HG02840 (cell line): ENCODE measurements at regions not wholly inside any gene's neighbourhood (a gene's known extent, or its start where the extent isn't known, plus 50 kb on each side); places are given as distances from the start of the nearest gene placed in this dataset.

Experiments used
- ATAC-seq: cut with Tn5 transposase; IDR thresholded peaks from one replicate; pipeline ENCODE4 v1.9.1; 2021; ENCODE audit warnings: mild to moderate bottlenecking, moderate library complexity, moderate number of reproducible peaks; ENCODE audit not compliant: unreplicated experiment, low FRiP score

DNA sequence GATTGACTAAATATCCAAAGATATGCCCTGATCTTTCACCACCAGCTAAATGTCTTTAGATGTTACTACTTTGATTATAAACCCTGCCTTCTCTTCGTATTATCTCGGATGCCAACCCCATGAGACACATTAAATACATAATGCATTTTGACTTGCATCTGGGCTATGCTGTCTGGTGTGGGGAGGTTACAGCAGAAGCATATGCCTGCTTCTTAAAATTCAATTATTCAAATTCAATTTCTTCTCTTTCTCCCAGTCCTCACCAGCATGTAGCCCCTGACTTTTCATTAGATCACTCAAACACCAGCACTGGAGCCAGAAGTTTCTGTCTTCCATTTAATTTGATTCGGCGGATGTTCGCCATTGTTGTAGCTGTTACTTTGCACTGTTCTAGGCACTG, 360.7 kb upstream of the CAMK1G start:
- no peak for ATAC-seq

DNA sequence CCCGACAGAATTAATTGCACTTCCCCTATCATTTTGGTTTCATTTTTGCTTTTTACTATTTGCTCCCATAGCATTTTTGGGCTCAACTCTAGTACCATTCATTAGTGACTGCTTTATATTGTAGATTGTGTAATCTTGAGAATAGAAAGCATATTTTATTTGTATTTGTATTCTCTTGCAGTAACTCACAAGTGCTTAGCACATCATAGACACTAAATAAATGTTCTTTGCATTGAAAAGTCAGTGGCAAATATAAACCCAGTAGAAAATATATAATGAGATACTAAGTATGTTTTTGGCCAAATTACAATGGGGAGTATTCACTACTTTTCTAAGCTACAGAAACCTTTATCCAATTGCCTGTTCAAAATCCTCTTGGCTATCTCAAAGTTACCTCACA, 359.7 kb upstream of the CAMK1G start:
- ATAC-seq, result no peak

DNA sequence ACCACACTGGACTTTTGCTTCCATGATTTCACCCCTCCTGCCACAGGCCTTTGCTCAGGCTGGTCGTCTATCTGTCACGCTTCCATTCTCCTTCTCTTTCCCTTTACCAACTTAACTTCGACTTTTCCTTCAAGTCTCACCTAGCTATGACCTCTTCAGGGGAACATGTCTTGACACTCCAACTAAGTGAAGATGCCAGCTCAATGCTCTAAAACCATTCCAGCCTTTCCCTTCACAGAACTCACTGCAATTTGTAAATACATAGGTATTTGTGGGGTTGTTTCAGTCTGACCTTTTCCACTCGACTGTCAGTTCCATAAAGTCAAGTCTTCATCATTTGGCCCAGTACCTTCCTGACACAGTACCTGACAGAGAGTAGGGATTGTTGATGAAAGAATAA, 358.6 kb upstream of the CAMK1G start:
- ATAC-seq, result no peak

DNA sequence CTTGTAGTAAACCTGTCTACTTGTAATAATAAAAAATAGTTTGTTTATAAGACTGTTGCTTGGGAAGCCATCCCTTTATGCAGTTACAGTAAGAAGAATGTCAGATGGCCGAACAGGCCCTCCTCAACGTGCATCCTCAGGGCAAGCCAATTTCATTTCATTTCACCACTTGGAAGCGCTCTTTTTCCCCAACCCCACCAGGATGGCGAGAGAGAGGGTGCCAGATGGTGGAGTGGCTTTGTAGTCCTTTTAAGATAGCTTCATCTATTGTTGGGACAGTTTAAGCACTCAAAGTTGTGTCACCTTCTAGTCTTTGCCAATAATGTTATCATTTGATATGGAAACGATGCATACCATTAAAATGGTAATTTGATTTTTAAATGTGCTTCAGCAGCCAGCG, 356.3 kb upstream of the CAMK1G start:
- no peak for ATAC-seq

DNA sequence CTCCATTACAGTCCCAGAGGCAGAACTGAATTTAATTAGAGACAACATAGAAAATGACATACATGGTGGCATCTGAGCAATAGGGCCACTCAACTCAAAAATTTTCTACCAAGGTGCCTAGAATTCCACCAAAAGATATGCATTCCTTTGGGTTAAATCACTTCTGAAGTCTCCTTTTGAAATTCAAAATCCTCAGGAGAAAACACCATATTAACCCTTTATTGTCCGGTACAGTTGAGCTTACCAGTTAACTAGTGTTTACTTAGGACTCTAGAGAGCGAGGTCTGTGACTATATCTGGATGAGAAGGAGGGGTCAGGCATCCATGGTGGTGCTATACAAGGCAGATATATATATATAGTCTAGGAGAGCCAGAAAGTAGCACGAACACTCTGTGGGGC, 355.6 kb upstream of the CAMK1G start:
- ATAC-seq, result no peak

DNA sequence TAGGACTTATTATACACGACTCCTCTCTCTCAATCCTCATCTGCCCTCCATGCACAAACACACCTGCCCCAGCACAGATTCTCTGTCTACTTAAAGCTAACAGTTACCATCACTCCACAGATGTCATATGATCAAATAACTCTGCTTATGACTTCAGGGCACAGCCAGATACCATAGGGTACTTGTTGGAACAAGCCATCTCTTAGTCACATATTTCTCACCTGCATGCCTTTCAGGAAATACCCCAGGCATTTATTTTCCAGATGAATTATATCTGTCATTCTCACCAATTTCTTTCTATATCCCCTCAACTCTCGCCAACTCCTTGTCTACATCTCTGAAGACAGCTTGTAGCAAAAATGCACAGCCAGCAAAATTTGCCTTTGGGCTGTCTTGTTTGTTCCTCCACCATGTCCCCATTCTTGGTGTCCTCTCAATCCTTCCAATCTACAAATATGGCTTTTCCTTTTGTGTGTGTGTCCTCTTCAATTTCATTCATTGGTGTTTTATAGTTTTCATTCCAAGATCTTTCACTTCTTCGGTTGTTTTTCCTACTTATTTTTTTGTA, 353.9 kb upstream of the CAMK1G start:
- ATAC-seq, result no peak

DNA sequence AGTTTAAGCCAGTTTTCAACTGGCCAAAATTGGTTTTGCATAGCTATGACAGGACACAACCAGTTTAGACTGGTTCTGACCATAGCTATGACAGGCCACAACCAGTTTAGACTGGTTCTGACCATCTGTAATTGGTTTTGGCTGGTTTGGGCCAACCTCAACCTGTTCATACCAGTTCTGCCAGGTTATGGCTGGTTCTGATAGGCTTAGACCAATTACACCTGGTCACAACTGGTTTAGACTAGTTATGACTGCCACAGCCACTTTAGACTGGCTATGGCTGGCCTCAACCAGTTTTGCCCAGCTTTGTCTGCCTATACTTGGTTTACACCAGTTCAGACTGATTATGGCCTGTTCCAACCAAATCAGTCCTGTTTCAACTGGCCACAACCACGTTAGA, 353.2 kb upstream of the CAMK1G start:
- ATAC-seq, result no peak

DNA sequence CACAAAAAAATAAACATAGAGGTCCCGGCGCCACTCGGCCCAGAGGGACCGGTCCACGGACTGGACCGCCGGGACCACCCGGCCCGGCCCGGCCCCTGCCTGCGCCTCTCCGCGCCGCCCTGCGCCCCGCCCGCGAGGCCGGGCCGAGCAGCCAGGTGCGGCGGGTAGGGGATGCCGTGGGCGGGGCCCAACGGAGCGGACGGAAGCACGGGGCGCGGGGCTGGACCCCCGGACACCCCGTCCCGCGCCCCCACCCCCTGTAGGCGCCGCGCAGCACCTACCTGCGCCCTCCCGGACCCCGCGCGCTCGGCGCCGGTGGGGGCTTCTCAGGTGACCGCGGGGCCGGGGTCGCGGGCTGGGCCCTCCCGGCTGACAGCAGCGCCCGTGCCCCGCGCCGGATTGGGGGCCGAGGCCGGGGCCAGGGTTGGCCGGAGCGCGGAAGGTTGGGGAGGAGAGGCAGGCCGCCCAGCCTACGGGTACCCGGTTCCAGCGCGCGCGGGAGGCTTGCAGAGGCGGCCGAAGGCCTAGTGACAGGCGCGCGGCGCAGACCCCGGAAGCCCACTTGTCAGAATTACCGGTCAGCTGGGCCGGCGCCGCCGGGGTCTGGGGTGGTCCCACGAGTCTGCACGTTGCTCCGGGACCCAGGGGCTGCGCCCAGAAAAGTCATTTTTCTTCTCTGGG, 351.9 kb upstream of the CAMK1G start:
- ATAC-seq, result no peak

DNA sequence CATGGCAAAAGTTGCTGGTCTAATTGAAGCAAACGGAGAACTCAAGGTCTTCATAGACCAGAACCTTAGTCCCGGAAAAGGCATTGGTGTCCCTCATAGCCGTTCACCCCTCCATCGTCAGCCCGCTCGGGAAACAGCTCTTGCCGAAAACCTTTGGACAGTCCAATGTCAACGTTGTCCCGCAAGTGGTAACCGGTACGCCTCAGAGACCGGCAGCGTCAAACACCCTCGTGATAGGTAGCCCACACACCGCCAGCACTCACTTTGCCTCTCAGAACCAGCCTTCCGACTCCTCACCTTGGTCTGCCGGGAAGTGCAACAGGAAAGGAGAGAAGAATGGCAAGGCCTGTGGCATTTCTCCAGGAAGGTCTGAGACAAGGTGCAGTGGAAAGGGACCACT, 351.3 kb upstream of the CAMK1G start:
- ATAC-seq, result no peak

DNA sequence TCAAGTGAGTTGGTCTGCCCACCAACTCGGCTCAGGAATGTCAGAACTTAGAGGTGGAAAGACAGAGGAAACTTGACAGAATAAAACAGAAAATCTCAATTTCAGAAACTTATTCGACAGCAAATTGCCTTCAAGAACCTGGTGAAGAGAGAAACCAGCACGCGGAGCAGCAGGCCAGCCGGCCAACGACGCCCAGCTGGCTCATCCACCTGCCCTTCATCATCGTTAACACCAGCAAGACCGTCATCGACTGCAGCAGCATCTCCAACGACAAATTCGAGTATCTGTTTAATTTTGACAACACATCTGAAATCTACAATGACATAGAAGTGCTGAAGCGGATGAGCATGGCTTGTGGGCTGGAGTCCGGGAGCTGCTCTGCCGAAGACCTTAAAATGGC, 350.8 kb upstream of the CAMK1G start:
- no peak for ATAC-seq

DNA sequence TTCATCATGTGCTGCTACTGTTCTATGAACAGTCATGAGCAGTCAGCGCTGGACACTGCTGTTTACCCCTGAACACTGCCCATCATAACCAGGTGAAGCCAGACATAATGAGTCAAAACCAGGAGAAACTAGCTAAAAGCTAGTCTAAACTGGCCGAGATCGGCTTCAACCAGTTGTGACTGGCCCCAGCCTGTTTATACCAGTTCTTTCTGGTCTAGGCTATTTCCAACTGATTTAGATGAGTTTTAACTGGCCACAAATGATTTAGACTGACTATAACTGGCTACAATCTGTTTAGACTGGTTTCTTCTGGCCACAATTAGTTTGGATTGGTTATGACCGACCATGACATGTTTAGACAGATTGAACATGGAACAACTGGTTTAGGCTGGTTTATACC, 348.3 kb upstream of the CAMK1G start:
- no peak for ATAC-seq

DNA sequence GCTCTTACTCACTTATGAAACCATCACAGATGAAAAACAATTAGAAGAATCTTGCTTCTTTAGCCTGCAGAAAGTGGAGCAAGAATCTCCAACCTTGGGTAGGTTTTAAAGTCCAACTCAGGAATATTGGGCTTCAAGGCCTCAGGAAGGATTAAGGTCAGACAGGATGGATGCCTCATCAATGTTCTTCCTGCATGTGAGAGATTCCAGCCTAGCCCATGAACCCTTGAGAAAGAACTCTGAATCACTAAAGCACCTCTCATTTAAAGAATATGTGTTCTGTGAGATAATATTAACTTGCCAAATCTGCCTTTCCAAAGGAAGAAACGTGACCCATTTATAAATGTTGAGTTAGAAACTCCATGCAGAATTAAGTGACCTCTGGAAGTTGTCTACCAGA, 345.2 kb upstream of the CAMK1G start:
- ATAC-seq, result no peak

DNA sequence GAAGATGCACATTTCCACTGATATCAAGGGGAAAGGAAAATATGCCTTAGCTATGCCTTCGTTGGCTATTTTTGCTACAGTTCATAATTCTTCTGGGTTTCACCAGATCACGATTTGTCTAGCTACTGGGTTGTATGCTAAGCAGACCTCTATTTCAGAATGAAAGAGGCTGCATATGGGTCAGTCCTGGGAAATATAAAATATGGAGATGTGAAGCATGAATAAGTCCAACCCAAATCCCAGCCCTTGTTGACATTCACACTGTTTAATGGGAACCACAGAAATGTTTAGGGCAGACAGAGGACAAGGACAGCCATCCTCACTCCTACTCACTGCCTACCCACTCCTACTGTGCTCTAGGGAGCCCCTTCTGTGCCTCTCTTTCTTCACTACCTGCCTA, 343.2 kb upstream of the CAMK1G start:
- ATAC-seq, result no peak

DNA sequence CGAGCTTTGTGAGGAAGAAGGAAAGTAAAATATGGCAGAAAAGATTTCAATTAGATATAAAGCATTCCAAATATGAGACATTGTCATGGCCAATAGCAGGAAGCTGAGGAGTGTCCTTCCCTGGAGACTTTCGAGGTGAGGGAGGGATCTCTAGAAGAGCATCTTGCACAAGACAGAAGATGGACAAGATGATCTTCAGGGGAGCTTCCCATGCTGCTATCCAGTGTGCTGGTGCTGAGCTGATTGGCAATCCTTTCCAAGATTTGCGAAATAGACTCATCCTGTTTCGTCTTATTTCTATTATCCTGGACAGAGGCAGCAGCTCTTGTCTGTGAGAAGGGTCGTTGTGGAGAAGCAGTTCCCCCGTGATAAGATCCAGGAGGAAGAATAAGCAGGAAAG, 342.0 kb upstream of the CAMK1G start:
- ATAC-seq, result no peak

DNA sequence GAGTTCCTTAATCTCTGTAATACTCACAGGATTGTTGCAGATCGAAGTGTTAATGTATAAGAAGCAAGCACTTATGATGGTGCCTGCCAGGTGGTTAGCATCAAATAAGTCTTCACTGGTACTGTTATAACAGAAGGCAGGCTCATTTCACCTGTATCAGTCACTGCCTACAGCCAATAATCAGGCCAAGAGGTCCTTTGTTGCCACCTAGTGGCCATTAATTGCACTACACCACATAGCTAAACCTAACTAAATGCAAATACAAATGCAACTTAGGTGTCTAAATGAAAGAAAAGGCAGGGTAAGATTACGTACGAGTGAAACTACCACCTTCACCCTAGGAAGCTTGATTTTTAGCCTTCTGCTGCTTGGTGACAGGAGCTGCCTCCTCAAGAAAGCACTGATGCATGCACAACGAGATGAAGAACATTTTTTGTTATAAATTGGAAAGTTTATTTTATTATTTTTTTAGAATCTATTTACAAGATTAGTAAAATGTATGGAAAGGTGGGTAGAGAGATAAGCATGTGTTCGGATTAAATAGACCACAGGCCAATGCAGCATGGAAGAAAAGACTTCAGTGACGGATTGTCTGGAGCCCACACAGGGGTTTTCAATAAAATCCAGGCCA, 334.8 kb upstream of the CAMK1G start:
- ATAC-seq, result peak; percentile 80

DNA sequence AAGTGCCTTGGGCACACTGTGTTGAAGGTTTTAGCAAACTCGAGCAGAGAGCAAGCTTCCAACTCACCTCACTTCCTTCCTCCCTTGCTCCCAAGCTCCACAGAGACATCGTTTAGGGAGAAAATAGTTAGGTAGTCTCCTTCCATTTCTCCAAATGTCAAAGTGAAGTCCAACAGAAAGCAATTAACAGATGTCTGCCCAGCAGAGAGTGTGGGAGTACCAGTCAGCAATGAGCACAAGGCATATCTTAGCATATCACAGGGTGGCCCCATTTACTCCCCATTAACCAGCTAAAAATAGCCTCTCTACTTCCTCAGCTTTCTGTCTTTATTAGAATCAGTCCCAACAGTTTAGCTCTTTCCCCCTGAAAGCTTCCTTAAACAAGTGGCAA, 334.2 kb upstream of the CAMK1G start:
- no peak for ATAC-seq

DNA sequence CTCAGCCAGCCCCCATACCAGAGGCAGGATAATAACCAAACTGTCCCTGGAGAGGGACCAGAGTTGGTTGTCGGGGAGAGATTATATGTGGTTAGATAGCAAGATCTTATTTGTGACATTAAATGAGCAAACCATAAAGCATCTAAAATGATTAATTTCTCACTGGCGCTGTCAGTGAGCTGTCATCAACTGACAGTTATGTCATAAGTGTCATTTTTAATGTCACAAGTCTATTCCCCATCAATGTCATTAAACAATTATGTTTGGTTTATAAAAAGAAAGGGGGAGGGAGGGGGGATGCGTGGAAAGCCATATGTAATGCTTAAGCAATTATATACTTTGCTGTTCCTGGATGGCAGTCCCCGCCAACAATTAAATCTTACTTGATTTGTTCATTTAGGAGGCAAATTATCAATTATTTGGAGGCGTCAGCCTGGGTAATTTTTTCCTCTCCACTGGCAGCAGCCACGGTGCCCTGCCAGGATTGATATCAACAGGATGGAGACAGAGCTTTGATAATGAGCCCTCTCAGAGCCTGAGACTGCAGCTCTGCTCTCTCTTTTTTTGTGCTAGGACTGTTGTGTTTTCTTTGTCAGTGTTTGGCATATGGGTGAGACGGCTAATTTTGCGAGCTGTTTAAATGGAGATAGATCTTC, 333.6 kb upstream of the CAMK1G start:
- ATAC-seq, result no peak

DNA sequence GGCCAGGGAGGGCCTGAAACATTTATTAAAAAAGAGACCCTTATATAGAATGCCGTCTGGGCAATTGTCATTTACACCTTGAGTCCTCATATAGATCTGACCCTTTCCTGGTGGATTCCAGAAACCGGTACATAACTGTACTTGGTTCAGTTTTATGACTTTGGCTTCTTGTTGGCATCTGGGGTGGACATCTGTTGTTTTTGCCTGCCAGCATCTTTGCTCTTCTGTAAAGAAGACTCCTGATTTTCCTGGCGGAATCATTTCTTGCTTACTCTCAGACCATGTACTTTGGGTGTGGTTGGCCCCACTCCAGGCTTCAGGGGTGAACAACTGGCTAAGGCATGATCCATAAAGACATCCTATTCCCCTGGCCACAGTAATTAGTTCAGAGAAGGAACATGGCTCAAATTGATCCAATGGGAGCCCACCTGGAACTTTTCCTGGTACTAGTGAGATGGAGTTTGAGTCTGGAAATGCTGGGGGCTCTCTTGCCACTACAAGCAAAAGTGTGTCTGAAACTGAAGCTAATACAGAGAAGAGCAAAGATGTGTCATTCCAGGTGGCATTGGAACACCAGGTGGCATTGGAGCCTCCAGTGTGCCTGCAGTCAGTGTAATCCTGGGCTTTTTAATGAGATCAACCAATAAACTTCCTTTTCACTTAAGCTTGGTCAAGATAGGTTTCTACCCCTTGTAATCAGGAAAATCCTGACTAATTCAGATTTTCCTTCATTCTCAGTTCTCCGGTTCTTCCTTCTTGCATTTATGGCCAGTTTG, 332.5 kb upstream of the CAMK1G start:
- ATAC-seq, result no peak

DNA sequence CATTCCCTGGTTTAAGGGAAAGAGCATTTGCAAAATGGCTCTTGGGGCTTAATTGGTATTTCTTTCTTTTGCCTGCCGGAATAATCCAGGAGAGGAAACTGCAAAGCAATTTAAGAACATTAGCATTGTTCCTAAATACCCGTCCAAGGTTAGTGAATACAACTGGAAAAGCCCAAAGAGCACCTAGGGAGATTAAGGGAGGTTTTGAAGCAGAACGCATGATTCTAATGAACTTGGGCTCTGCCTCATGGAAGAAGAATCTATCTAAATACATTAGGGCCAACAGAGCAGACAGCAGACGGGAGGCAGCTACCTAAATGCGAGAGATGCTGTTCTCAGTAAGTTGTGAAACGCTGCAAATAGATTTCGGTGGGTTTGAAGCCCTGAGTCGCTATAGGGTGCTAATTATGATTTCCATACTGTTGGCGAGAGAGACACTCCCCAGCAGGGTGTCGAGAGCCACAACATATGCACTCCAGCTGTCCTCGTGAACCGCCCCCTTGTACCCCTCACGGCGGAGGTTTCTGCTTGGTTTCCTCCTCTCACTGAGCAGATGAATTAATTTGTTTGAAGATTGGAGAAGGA, 326.7 kb upstream of the CAMK1G start:
- ATAC-seq, result no peak

DNA sequence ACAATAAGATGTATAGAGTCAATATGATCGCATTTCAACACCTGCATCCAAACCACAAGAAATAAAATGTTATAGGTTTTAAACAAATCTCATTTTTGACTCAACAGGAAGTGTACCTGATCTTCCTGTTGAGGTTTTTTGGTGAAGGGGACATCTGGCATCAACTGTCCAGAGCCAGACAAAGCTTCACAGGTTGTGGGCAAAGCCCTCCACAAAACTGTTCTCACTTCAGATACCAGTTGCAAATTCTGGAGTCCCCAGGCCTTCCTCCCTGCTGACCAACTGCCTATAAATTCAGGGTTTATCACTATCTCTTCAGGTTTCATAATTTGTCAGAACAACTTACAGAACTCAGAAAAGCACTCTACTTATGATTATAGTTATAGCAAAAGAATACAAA, 326.1 kb upstream of the CAMK1G start:
- ATAC-seq, result no peak

DNA sequence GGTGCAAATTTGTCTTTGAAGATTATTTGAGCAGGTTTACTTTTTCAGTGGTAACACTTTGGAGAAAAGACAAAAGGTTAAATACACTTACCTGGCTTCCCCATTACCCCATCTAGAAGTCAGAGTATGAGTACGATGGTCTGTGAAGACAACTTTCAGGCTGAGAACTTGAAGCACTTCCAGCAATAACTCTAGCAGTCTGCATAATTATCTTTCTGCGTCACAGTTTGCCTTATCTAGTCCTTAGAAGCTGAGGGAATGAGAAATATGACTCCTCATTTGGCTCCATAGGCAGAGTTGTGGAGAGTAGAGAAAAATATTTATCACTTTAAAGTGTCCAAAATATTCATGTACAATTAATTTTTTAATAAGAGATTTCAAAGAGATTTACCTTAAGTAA, 323.4 kb upstream of the CAMK1G start:
- no peak for ATAC-seq
